ENCODE measurements at regions not wholly inside any gene's neighbourhood (a gene's known extent, or its start where the extent isn't known, plus 50 kb on each side); places are given as distances from the start of the nearest gene placed in this dataset.

DNA sequence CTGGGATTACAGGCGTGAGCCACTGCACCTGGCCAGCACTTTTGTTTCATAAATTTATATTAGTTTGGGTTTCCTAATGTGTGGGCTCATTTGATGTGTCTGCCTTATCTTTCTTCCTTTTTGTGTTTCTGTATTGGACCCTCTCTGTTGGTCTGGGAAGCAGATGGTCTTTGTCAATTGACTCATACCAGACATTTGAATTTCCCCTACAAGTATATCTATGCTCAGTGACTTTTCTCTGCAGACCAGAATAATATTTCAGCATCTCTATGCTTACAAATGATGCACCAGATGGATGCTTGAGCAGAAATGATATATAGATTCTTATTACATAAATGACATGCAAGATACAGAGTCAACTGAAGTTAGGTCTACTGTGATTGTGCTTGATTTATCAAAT lies 329.9 kb upstream of the SLCO3A1 start:
- Mint-ChIP-seq H3K9me3 (ENCODE audit: unreplicated experiment) (no peaks in the 10 kb centered on the region), H3K4me3 (ENCODE audit: unreplicated experiment) (no peak overlapping the region), H3K36me3 (ENCODE audit: unreplicated experiment) (no peaks in the 10 kb centered on the region), H3K27me3 (ENCODE audit: unreplicated experiment) (peaks cover 22% of the 10 kb centered on the region), H3K27ac (ENCODE audit: unreplicated experiment) (no peak overlapping the region), H3K4me1 (ENCODE audit: unreplicated experiment) (peaks cover 10% of the 10 kb centered on the region)
- DNase-seq (ENCODE audit: extremely low spot score, unreplicated experiment) = no peak
- TF ChIP-seq, protein P1, sequence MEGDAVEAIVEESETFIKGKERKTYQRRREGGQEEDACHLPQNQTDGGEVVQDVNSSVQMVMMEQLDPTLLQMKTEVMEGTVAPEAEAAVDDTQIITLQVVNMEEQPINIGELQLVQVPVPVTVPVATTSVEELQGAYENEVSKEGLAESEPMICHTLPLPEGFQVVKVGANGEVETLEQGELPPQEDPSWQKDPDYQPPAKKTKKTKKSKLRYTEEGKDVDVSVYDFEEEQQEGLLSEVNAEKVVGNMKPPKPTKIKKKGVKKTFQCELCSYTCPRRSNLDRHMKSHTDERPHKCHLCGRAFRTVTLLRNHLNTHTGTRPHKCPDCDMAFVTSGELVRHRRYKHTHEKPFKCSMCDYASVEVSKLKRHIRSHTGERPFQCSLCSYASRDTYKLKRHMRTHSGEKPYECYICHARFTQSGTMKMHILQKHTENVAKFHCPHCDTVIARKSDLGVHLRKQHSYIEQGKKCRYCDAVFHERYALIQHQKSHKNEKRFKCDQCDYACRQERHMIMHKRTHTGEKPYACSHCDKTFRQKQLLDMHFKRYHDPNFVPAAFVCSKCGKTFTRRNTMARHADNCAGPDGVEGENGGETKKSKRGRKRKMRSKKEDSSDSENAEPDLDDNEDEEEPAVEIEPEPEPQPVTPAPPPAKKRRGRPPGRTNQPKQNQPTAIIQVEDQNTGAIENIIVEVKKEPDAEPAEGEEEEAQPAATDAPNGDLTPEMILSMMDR (IDR thresholded peaks at IDR 0.05) = no peak

DNA sequence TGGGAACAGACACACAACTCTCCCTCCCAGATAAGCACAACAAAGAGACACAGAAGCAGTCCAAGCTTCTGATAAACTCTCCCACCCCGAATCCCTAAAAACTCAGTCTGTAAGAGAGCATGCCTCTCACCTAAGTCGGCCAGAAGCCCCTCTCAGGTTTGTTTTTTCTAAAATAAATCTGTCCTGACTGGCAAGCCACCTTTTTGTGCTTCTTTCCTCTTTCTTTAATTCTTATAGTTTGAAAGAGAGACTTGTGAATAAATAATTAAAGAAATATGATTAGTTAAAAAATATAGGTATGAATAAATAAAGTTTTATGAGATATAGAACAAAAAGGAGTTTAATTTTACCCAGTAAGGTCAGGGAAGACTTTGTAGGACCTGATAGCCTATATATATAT lies 329.0 kb upstream of the SLCO3A1 start:
- Mint-ChIP-seq H3K4me1 (ENCODE audit: unreplicated experiment) (peaks cover 10% of the 10 kb centered on the region), H3K9me3 (ENCODE audit: unreplicated experiment) (no peaks in the 10 kb centered on the region)

DNA sequence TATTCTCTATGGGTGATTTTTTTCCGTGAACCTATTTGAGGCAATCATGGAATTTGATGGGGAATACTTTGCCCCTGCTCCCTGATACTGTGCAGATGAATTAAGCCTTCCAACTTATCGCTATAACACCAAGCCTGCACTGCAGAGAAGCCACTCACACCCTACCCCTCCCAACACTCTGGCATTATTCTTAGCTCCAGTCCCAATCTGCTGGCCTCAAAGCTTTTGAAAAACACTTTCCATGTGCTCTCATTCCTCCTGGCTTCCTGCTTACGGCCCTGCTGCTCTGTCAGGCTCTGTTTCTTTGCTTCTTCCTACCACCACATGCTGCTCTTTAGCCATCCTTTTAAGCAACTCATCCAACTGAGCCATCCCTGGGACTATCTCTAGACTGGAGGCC lies 327.8 kb upstream of the SLCO3A1 start:
- Mint-ChIP-seq H3K4me1 (ENCODE audit: unreplicated experiment) (peaks cover 10% of the 10 kb centered on the region), H3K27ac (ENCODE audit: unreplicated experiment) (no peak overlapping the region), H3K4me3 (ENCODE audit: unreplicated experiment) (no peak overlapping the region), H3K9me3 (ENCODE audit: unreplicated experiment) (no peaks in the 10 kb centered on the region), H3K27me3 (ENCODE audit: unreplicated experiment) (peaks cover 33% of the 10 kb centered on the region), H3K36me3 (ENCODE audit: unreplicated experiment) (no peaks in the 10 kb centered on the region)
- no peak for DNase-seq (ENCODE audit: extremely low spot score, unreplicated experiment)
- TF ChIP-seq, protein P1 (IDR thresholded peaks at IDR 0.05) = no peak

More for the DNA sequence above, 329.0 kb upstream of the SLCO3A1 start:
- TF ChIP-seq, protein P1 (IDR thresholded peaks at IDR 0.05) = no peak
- no peak for DNase-seq (ENCODE audit: extremely low spot score, unreplicated experiment)
- Mint-ChIP-seq H3K4me3 (ENCODE audit: unreplicated experiment) (no peak overlapping the region), H3K36me3 (ENCODE audit: unreplicated experiment) (no peaks in the 10 kb centered on the region), H3K27ac (ENCODE audit: unreplicated experiment) (no peak overlapping the region), H3K27me3 (ENCODE audit: unreplicated experiment) (peaks cover 27% of the 10 kb centered on the region)

DNA sequence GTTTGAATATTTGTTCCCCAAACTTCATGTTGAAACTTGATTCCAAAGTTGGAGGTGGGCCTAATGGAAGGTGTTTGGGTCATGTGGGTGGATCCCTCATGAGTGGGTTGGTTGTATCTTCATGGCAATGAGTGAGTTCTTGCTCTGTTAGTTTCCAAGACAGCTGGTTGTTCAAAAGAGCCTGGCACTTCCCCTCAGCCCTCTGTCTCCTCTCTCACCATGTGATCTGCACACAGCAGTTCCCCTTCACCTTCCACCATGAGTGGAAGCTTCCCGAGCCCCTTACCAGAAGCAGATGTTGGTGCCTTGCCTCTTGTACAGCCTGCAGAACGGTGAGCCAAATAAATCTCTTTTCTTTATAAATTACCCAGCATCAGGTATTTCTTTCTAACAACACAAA lies 327.1 kb upstream of the SLCO3A1 start:
- DNase-seq (ENCODE audit: extremely low spot score, unreplicated experiment) = no peak
- Mint-ChIP-seq H3K36me3 (ENCODE audit: unreplicated experiment) (no peaks in the 10 kb centered on the region), H3K4me1 (ENCODE audit: unreplicated experiment) (peaks cover 10% of the 10 kb centered on the region), H3K9me3 (ENCODE audit: unreplicated experiment) (no peaks in the 10 kb centered on the region), H3K27ac (ENCODE audit: unreplicated experiment) (no peak overlapping the region), H3K27me3 (ENCODE audit: unreplicated experiment) (peaks cover 33% of the 10 kb centered on the region), H3K4me3 (ENCODE audit: unreplicated experiment) (no peak overlapping the region)
- TF ChIP-seq, protein P1 (IDR thresholded peaks at IDR 0.05) = no peak

DNA sequence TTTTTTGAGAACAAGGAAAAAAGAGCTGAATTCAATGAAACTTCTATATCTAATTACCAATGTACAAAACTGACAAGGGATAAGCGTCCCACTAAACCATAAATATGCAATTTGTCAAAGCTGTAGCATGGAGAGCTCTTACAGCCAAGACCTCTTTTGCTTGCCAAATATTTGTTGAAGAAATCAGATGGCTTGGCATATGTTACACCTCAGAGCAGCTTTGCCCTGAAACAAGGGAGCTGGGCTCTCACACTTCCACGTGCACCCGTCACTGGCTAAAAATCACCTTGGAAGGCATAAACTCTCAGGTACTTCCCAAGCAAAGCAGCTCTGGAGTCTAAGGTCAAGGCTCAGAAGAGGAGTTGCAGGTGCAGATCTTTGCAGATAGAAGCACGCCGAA lies 324.7 kb upstream of the SLCO3A1 start:
- no peak for DNase-seq (ENCODE audit: extremely low spot score, unreplicated experiment)
- H3K27me3 Mint-ChIP-seq (ENCODE audit: unreplicated experiment) = peaks cover 33% of the 10 kb centered on the region
- no peaks in the 10 kb centered on the region for H3K4me1 Mint-ChIP-seq (ENCODE audit: unreplicated experiment)

More for the DNA sequence above, 324.7 kb upstream of the SLCO3A1 start:
- no peaks in the 10 kb centered on the region for H3K9me3 Mint-ChIP-seq (ENCODE audit: unreplicated experiment)
- no peak overlapping the region for H3K4me3 Mint-ChIP-seq (ENCODE audit: unreplicated experiment)
- H3K27ac Mint-ChIP-seq (ENCODE audit: unreplicated experiment) = no peak overlapping the region
- no peaks in the 10 kb centered on the region for H3K36me3 Mint-ChIP-seq (ENCODE audit: unreplicated experiment)
- TF ChIP-seq, protein P1 (IDR thresholded peaks at IDR 0.05) = no peak
